PC-3 (cell line): ENCODE measurements at regions not wholly inside any gene's neighbourhood (a gene's known extent, or its start where the extent isn't known, plus 50 kb on each side); places are given as distances from the start of the nearest gene placed in this dataset.

Source experiments
- ATAC-seq: fragments of 200-7000 bp; cut with Tn5 transposase; 2 replicates; pipeline ENCODE4 v1.9.1; 2020; ENCODE audit warnings: mild to moderate bottlenecking, moderate library complexity
- BruUV-seq: library from RNA; stranded (reverse); fragments of 400-500 nt; replicated peaks from 2 replicates; lab custom pipeline; 2021; lab: Mats Ljungman, UMichigan
- CTCF ChIA-PET: fragments of 300-600 bp; sonication (Branson Sonifier 250); formaldehyde crosslinking; loops from one replicate; lab custom pipeline; 2022; ENCODE audit warnings: antibody characterized with exemption; lab: Charles Lee
- POLR2A ChIA-PET: fragments of 300-600 bp; sonication (Branson Sonifier 250); formaldehyde crosslinking; loops from one replicate; lab custom pipeline; 2022; ENCODE audit warnings: antibody characterized with exemption; ENCODE audit not compliant: unreplicated experiment; lab: Charles Lee
- DNase-seq: peaks from one replicate; pipeline ENCODE4 v3.0.0-alpha.2; 2015
- H2AFZ ChIP-seq: fragments of 300-600 bp; sonication (generic); 2 replicates; pipeline ENCODE4 v1.6.0; 2016; ENCODE audit warnings: antibody characterized with exemption, low read length
- H3F3A ChIP-seq: fragments of 300-600 bp; sonication (generic); one replicate; pipeline ENCODE4 v1.6.0; 2017; ENCODE audit warnings: antibody characterized with exemption, low read length, control low read depth, mild to moderate bottlenecking; ENCODE audit not compliant: unreplicated experiment
- H3K27ac ChIP-seq: fragments of 300-600 bp; sonication (generic); 2 replicates; pipeline ENCODE4 v1.5.1; 2016; ENCODE audit warnings: mild to moderate bottlenecking, low read length
- H3K27me3 ChIP-seq: fragments of 300-600 bp; sonication (generic); 2 replicates; pipeline ENCODE4 v1.6.1; 2016; ENCODE audit warnings: low read length, mixed read lengths
- H3K36me3 ChIP-seq: fragments of 300-600 bp; sonication (generic); 2 replicates; pipeline ENCODE4 v1.6.1; 2016; ENCODE audit warnings: low read depth, mixed run types, low read length, mixed read lengths
- H3K4me1 ChIP-seq: fragments of 300-600 bp; sonication (generic); 2 replicates; pipeline ENCODE4 v1.5.1; 2016; ENCODE audit warnings: low read length; ENCODE audit not compliant: insufficient read depth
- H3K4me2 ChIP-seq: fragments of 300-600 bp; sonication (generic); 2 replicates; pipeline ENCODE4 v1.6.0; 2016; ENCODE audit warnings: low read length
- H3K4me3 ChIP-seq: fragments of 300-600 bp; sonication (generic); 2 replicates; pipeline ENCODE4 v1.5.1; 2016; ENCODE audit warnings: mild to moderate bottlenecking, low read length, mixed read lengths
- H3K79me2 ChIP-seq: fragments of 300-600 bp; sonication (generic); 2 replicates; pipeline ENCODE4 v1.6.1; 2017; ENCODE audit warnings: low read length, mixed read lengths
- H3K9ac ChIP-seq: fragments of 300-600 bp; sonication (generic); 2 replicates; pipeline ENCODE4 v1.6.0; 2016; ENCODE audit warnings: mild to moderate bottlenecking, low read length
- H3K9me2 ChIP-seq: fragments of 300-600 bp; sonication (generic); replicated peaks from 2 replicates; pipeline ENCODE4 v1.6.1; 2016; ENCODE audit warnings: mixed run types, low read length, mixed read lengths
- H3K9me3 ChIP-seq: fragments of 300-600 bp; sonication (generic); 2 replicates; pipeline ENCODE4 v1.6.1; 2016; ENCODE audit warnings: low read length, mixed read lengths
- H4K20me1 ChIP-seq: fragments of 300-600 bp; sonication (generic); 2 replicates; pipeline ENCODE4 v1.6.1; 2016; ENCODE audit warnings: low read length, mixed read lengths
- CTCF ChIP-seq: fragments of 300-600 bp; sonication (generic); conservative IDR thresholded peaks from 2 replicates; pipeline ENCODE4 v1.5.1; 2017; ENCODE audit warnings: antibody characterized with exemption, low read depth, mild to moderate bottlenecking, low read length
- EZH2 ChIP-seq: fragments of 300-600 bp; sonication (generic); IDR thresholded peaks from one replicate; pipeline ENCODE4 v1.6.1; 2017; ENCODE audit warnings: antibody characterized with exemption, mild to moderate bottlenecking, low read length; ENCODE audit not compliant: unreplicated experiment
- EZH2phosphoT487 ChIP-seq: fragments of 300-600 bp; sonication (generic); IDR thresholded peaks from 2 replicates; pipeline ENCODE4 v1.6.1; 2018; ENCODE audit warnings: mild to moderate bottlenecking, antibody characterized with exemption, low read length, borderline replicate concordance
- intact Hi-C: fragments of 100-400 bp; cut with micrococcal nuclease; formaldehyde crosslinking; loops from 2 replicates; pipeline ENCODE4 v1.9.0; 2023

GRCh38 chr2:157179324-157180105 lies 78.0 kb upstream of the GALNT5 start:
- H3K36me3 ChIP-seq = no peaks in the 10 kb centered on the region
- ChIA-PET CTCF (interaction anchor here (0.6 kb wide), 2 partner anchors 22 to 398 kb away, joined by 3 read pairs; no protein-coding TSS in a partner anchor), POLR2A (no interaction called here)
- ATAC-seq = no peak
- H3K4me3 ChIP-seq = no peak overlapping the region
- intact Hi-C loops = loop anchor here (5.0 kb wide), 2 partner anchors 272 to 837 kb away; no protein-coding TSS in a partner anchor
- no peak for DNase-seq
- no peak overlapping the region for H3K27ac ChIP-seq
- H3K9me2 ChIP-seq = no peaks in the 10 kb centered on the region
- H3K9me3 ChIP-seq = no peaks in the 10 kb centered on the region
- no peak overlapping the region for H3K4me2 ChIP-seq
- TF ChIP-seq EZH2phosphoT487 = no peak
- no peak for TF ChIP-seq EZH2
- TF ChIP-seq CTCF = no peak
- H4K20me1 ChIP-seq = no peaks in the 10 kb centered on the region
- no peaks in the 10 kb centered on the region for H3K79me2 ChIP-seq
- H3K4me1 ChIP-seq = peaks cover 13% of the 10 kb centered on the region
- no peaks in the 10 kb centered on the region for H3F3A ChIP-seq
- no TSS peak for BruUV-seq
- no peak overlapping the region for H2AFZ ChIP-seq
- H3K27me3 ChIP-seq = no peaks in the 10 kb centered on the region
- no peak overlapping the region for H3K9ac ChIP-seq

DNA sequence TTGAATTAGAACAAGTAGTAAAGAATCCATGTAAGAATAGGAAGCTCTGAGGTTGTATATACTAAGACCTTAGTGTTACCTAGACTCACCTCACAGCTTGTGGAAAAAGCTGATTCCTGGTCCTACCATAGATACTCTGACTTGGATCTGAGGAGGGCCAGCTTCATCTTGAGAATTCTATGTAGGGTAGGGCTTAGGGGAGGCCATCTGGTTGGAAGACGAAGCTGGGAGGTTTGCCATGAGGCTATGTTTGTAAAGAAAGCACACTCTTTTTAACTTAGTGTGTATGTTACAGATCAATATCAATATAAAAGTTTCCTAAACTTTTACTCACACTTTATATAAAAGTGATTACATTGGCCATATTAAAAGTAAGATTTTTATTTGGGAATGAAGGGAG lies 77.1 kb upstream of the GALNT5 start:
- no peak overlapping the region for H3K4me2 ChIP-seq
- no peaks in the 10 kb centered on the region for H3K9me2 ChIP-seq
- H3K4me3 ChIP-seq = no peak overlapping the region
- no peaks in the 10 kb centered on the region for H3K27me3 ChIP-seq
- CTCF ChIA-PET = no interaction called here
- POLR2A ChIA-PET = no interaction called here
- intact Hi-C loops = loop anchor here (5.0 kb wide), 2 partner anchors 273 to 838 kb away; no protein-coding TSS in a partner anchor
- ATAC-seq (no peak), DNase-seq (no peak)
- no peak overlapping the region for H3K27ac ChIP-seq
- no peaks in the 10 kb centered on the region for H3K79me2 ChIP-seq
- no peaks in the 10 kb centered on the region for H4K20me1 ChIP-seq
- no peaks in the 10 kb centered on the region for H3K36me3 ChIP-seq
- H3K9me3 ChIP-seq = no peaks in the 10 kb centered on the region
- H3K4me1 ChIP-seq = peaks cover 13% of the 10 kb centered on the region
- no peak overlapping the region for H2AFZ ChIP-seq
- no TSS peak for BruUV-seq
- H3K9ac ChIP-seq = no peak overlapping the region
- no peaks in the 10 kb centered on the region for H3F3A ChIP-seq
- TF ChIP-seq EZH2 (no peak), CTCF (no peak), EZH2phosphoT487 (no peak)

DNA sequence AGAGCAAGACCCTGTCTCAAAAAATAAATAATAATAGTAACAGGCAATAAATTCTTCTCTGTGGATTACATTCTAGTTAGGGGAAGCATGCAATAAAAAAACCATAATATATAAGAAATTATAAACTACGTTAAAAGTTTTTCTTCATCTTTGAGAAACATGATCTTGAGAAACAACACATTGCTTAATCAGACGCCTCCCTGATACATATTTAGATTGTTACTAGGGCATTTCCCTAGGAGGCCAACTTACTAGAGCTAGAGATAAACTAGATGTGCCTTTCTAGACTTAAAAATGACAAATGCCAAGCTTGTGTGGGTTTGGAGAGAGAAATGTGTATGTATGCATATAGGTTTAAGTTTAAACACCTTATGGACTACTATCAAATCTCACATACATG lies 76.3 kb upstream of the GALNT5 start:
- ChIA-PET CTCF (no interaction called here), POLR2A (no interaction called here)
- no TSS peak for BruUV-seq

More for the DNA sequence above, 76.3 kb upstream of the GALNT5 start:
- Histone ChIP-seq H3K4me2 (no peak overlapping the region), H2AFZ (no peak overlapping the region), H3K79me2 (no peaks in the 10 kb centered on the region), H3K4me1 (peaks cover 13% of the 10 kb centered on the region), H3F3A (no peaks in the 10 kb centered on the region), H3K36me3 (no peaks in the 10 kb centered on the region), H4K20me1 (no peaks in the 10 kb centered on the region), H3K4me3 (no peak overlapping the region), H3K9me2 (no peaks in the 10 kb centered on the region), H3K27ac (no peak overlapping the region), H3K9ac (no peak overlapping the region), H3K9me3 (no peaks in the 10 kb centered on the region), H3K27me3 (no peaks in the 10 kb centered on the region)
- intact Hi-C loops = loop anchor here (5.0 kb wide), 2 partner anchors 274 to 839 kb away; no protein-coding TSS in a partner anchor
- TF ChIP-seq EZH2phosphoT487 (no peak), CTCF (no peak), EZH2 (no peak)
- no peak for ATAC-seq
- no peak for DNase-seq
